Skeletal muscle tissue (tissue), 3 donors: ENCODE measurements at regions not wholly inside any gene's neighbourhood (a gene's known extent, or its start where the extent isn't known, plus 50 kb on each side); places are given as distances from the start of the nearest gene placed in this dataset.
A peak's percentile ranks its signal among the peaks of the same experiment; 100 is the strongest.

Experiments used
- H3K27ac ChIP-seq: one replicate; pipeline ENCODE4 v1.7.0; 2013; ENCODE audit warnings: mild to moderate bottlenecking, low read depth, low read length, inconsistent platforms
- H3K27me3 ChIP-seq, 3 donors: one replicate each; pipeline ENCODE4 v1.7.0; 2013; ENCODE audit warnings: low read length in 3 of 3; ENCODE audit not compliant: control insufficient read depth in 3 of 3, insufficient read depth in 3 of 3
- H3K36me3 ChIP-seq, 3 donors: one replicate each; pipeline ENCODE4 v1.7.0; 2013; ENCODE audit warnings: low read length in 3 of 3; ENCODE audit not compliant: control insufficient read depth in 3 of 3, insufficient read depth in 3 of 3
- H3K4me1 ChIP-seq, 3 donors: one replicate each; pipeline ENCODE4 v1.7.0; 2013; ENCODE audit warnings: low read length in 3 of 3, mild to moderate bottlenecking in 3 of 3; ENCODE audit not compliant: control insufficient read depth in 3 of 3, insufficient read depth in 3 of 3
- H3K4me3 ChIP-seq, 3 donors: one replicate each; pipeline ENCODE4 v1.7.0; 2013; ENCODE audit warnings: low read length in 3 of 3
- H3K9ac ChIP-seq, 3 donors: one replicate each; pipeline ENCODE4 v1.7.0; 2013; ENCODE audit warnings: low read length in 3 of 3, mild to moderate bottlenecking in 3 of 3, moderate library complexity in 2 of 3, low read depth in 1 of 3
- H3K9me3 ChIP-seq, 3 donors: one replicate each; pipeline ENCODE4 v1.7.0; 2013; ENCODE audit warnings: low read length in 3 of 3; ENCODE audit not compliant: control insufficient read depth in 3 of 3
- donor health status: Osteomylitis.

DNA sequence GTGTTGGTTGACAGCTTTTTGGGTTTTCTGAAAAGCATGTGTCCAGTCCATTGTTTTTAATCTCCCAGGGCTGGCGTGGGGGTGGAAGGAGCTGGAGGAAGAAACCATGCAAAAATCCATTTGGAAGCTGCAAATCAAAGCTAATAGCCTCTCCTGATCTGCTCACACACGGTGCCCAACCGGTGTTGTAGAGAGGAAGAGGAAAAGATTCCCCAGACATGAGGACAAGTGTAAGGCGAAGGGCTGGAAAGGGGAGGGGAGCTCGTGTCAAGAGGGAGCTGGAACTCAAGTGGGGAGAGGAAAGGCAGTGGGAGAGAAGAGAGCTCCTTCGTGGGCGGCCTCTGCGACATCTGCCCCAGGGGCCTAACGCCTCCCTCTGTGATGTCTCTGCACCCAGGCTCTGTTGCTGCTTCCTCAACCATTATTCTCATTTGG, 112.3 kb upstream of the IRF2BP2 start:
- peak overlapping the region in 2 of 3 donors; percentile 41 to 57 for H3K4me3 ChIP-seq
- H3K4me1 ChIP-seq, result peaks cover 90 to 93% (median 90%) of the 10 kb centered on the region in 3 donors
- H3K9me3 ChIP-seq, result no peaks in the 10 kb centered on the region
- no peaks in the 10 kb centered on the region for H3K27me3 ChIP-seq
- no peaks in the 10 kb centered on the region for H3K36me3 ChIP-seq
- H3K9ac ChIP-seq, result peak overlapping the region; percentile 47 to 87 (median 80)
- peak overlapping the region; percentile 97 for H3K27ac ChIP-seq

DNA sequence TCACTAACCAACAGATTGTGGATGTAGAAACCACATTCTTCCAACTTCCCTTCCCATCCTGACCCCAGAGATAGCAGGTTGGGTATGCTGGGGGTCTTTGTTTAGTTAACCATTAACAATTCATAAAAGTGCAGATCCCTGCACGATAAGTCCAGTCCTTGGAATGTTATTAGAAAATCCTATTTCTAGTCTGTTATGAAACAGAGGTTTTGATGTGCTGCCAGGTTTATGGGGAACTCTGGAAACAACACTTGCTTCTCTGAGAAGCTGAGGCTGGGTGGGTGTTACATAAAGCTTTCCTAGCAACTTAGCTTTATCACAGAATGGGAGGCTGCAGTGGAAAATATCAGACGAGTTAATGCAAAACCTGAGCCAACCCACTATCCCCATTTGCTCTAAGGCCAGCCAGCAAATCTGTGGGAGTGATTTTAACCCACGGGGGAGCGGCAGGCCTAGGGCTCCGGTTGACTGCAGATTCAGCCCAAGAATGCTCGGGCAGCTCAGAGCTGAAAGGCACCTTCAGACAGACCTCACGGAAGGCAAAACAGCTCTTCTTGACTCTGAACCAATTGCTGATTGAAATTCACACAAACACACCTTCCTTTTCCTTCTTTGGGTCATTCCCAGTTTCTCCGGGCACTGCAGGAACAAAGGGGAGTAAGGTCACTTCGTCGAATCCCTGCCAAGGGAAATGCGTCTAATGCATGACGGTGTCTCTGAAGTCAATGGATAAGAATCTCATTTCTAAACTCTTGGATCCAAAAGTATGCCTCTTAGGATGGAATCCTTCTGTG, 111.7 kb upstream of the IRF2BP2 start:
- H3K4me1 ChIP-seq, result peaks cover 88 to 94% (median 91%) of the 10 kb centered on the region in 3 donors
- H3K9ac ChIP-seq, result peak overlapping the region; percentile 47 to 87 (median 80)
- no peaks in the 10 kb centered on the region for H3K27me3 ChIP-seq
- peak overlapping the region in 2 of 3 donors; percentile 41 to 57 for H3K4me3 ChIP-seq
- H3K27ac ChIP-seq, result peak overlapping the region; percentile 97
- H3K9me3 ChIP-seq, result no peaks in the 10 kb centered on the region
- no peaks in the 10 kb centered on the region for H3K36me3 ChIP-seq

DNA sequence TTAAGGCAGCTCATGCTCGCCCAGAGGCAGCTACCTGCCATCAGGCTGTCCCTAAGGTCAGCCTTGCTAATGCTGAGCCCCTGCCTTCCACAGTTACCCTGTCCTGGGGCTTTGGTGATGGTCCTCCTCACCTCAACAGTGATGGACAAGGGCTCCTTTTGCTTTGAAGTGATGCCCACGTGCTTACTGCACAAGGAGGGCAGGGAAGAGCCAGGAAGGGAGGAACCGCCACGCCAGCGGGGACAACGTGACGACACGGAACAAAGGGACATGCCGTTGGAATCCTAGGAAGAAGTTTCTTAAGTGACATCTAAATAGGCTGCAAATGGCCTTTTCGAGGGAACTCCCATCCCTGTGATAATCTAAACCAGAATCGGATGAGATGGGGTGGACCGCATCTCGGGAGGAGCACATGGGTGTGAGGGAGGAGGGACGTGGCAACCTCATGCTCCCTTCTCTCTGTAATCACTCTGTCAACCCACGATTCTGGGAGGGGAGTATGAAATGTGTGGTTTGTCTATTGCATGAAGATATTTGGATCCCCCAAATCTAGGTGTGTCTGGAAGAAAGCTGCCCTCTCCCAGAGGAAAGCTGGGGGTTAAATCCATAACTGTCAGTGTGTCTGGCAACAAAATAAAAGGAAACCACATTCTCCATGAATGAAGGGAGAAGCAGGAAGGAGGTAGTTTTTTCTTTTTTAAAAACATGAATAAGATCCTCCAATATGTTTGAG, 110.9 kb upstream of the IRF2BP2 start:
- H3K9me3 ChIP-seq, result no peaks in the 10 kb centered on the region
- peak overlapping the region in 2 of 3 donors; percentile 5 to 8 for H3K4me3 ChIP-seq
- H3K27me3 ChIP-seq, result no peaks in the 10 kb centered on the region
- no peaks in the 10 kb centered on the region for H3K36me3 ChIP-seq
- peaks cover 87 to 94% (median 91%) of the 10 kb centered on the region in 3 donors for H3K4me1 ChIP-seq
- peak overlapping the region; percentile 97 for H3K27ac ChIP-seq
- H3K9ac ChIP-seq, result peak overlapping the region in 2 of 3 donors; percentile 80 to 87

DNA sequence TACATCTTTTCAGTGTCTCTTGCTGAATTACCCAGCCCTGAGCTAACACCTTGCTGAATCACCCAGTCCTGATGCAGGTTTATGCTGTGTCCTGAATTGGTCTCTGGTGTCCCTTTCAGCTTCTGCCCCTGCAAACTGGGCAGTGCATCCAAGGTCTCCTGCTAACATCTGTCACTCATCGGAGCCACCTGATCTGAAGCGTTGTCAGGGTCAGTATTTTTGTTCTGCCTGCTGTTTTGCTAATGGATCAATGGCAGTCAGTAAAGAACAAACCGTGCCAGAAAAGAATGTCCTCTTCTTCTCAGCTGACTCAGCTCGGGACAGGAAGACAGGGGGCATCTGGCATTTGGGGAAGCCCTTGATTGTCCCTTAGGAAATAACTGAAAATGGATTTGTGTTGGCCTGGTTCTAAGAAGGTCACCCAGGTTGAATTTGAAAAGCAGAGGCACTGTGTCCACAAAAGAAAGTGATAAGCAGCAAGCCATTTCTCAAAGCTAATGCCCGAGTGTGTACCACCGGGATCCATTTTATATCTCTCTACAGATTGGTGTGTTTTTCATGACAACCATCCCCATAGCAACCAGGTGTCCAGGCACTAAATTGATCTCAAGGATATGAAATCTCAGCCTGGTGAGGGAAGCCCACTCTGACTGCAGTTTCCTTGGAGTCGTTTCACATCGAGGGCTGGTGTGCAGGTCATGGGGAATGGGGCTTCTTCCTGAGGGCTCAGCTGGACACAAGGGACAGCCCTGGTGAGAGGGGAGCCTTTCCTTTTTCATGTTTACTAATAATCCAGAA, 109.7 kb upstream of the IRF2BP2 start:
- Histone ChIP-seq H3K36me3 (no peaks in the 10 kb centered on the region), H3K9ac (peak overlapping the region; percentile 0 to 40 (median 0)), H3K4me1 (peaks cover 81 to 86% (median 84%) of the 10 kb centered on the region in 3 donors), H3K27me3 (no peaks in the 10 kb centered on the region), H3K4me3 (peak overlapping the region in 1 of 3 donors; percentile 23), H3K9me3 (no peaks in the 10 kb centered on the region), H3K27ac (peak overlapping the region; percentile 97)

DNA sequence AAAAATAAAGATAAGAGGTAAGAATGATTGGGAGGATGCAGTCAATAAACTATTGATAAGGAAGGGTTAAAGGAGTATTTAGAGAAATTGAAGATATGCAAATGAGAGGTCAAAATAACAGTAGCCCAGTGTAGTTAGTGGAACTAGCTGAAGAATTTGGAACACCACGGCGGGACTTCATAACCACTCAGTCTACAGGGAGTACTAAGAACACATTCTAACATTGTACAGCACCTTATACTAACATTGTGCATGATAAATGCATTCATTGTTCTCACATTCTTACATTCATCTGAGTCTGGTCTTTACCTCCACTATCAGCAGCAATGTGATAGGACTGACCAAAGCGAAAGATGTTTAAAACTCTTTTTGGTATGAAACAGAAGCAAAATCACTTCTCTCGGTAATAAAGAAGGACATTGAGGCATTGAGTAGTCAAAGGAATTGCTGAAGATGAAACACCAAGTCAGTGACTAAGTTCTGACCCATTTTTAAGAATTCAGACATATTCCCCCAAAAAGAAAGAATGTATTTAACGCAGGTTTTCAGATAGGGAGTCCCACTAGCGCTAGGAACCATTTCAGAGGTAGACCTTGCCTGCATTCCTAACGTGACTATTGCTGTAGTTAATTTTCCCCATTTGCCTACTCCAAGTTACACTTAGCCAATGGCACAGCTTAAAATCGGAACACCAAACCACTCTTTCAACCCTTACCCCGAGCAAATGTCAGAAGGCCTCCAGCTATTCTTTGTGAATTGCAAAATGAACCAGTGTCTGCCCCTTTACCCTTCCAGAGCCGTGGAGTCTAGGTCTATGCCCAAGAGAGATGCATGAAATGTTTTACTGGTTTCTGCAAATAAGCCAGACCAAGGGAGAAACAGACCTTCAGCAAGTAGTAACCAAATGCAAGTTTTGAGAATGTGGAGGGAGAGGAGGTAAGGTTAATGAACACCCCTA, 108.8 kb upstream of the IRF2BP2 start:
- no peaks in the 10 kb centered on the region for H3K36me3 ChIP-seq
- peaks cover 77 to 82% (median 80%) of the 10 kb centered on the region in 3 donors for H3K4me1 ChIP-seq
- H3K9ac ChIP-seq, result peak overlapping the region in 2 of 3 donors; percentile 0 to 40
- no peaks in the 10 kb centered on the region for H3K27me3 ChIP-seq
- H3K27ac ChIP-seq, result peak overlapping the region; percentile 97
- no peak overlapping the region for H3K4me3 ChIP-seq
- no peaks in the 10 kb centered on the region for H3K9me3 ChIP-seq

DNA sequence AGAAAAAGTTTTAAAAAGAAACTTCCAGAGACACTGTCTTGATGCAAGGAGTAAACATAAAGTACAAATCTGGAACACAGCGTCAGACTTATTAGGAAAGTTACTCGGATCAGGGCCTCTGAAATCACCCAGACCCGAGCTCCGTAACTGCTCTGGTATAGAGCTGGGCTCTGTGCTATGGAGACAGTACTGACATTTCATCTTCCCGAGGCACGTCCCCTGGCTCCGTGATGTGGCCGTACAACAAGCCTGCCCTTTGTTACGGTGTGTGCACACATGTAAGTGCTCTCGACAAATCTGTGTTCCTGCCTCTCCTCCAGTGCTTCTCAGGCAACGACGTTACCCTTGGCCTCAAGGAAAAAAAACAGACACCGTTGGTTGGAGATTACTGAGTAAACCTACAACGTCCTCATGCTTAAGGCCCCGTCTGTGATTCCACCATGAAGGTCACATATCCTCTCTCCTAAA, 107.0 kb upstream of the IRF2BP2 start:
- H3K36me3 ChIP-seq, result no peaks in the 10 kb centered on the region
- peaks cover 63 to 71% (median 68%) of the 10 kb centered on the region in 3 donors for H3K4me1 ChIP-seq
- H3K27me3 ChIP-seq, result no peaks in the 10 kb centered on the region
- H3K27ac ChIP-seq, result peak overlapping the region; percentile 97
- H3K9ac ChIP-seq, result peak overlapping the region in 2 of 3 donors; percentile 11 to 34
- H3K4me3 ChIP-seq, result no peak overlapping the region
- no peaks in the 10 kb centered on the region for H3K9me3 ChIP-seq

DNA sequence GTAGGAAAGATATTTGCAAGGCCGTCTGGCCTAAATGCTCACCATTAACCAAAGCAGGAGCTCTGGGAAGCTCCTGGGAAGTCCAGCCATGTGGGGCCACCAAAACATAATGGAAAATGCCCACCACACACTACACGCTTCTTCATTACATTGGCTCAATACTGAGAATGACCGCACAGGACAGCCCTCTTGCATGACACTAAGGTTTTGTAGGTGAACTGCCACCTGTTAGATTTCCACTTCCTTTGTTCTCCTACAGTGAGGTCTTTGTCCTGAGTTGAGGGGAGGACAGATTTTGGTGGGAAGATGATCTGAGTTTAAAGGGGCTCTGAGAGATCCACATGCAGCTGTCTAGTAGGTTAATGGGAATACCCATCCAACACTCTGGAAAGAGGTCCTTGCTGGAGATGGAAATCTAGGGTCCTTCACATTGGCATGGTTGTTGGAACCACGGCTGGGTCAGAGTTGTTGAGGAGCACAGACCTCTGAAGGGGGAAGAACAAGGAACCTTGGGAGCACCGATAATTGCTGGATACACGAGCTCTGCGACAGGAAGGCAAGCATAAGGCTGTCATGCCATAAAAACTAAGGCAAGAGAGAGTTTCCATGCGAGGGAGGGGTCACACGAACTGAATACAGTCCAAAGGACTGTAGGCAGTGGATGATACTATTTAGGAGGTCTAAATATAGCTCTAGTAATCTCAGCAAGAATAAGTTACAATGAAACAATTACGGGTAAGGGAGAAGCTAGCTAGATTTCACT, 105.5 kb upstream of the IRF2BP2 start:
- peaks cover 48 to 56% (median 52%) of the 10 kb centered on the region in 3 donors for H3K4me1 ChIP-seq
- no peaks in the 10 kb centered on the region for H3K36me3 ChIP-seq
- H3K9ac ChIP-seq, result no peak overlapping the region
- H3K27me3 ChIP-seq, result no peaks in the 10 kb centered on the region
- H3K27ac ChIP-seq, result peak overlapping the region; percentile 52
- no peaks in the 10 kb centered on the region for H3K9me3 ChIP-seq
- H3K4me3 ChIP-seq, result no peak overlapping the region

DNA sequence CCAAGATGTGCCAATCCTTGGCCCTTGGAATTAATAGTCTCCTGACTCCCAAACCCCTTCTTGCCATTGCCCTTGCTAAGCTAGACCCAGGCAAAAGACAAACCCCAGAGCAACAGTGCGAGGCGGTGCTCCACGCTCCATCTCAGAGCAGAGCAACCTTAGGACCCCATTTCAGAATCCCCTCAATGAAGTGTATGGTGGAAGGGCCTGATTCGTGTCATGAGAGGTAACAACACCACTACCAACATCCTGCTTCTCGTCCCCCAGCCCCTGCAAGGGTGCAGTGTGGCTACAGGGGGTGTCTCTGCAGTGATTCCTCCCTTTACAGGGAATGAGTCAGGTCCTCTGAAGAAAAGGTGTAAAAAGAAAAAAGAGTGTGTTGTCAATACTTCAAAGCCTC, 103.9 kb upstream of the IRF2BP2 start:
- H3K4me1 ChIP-seq, result peaks cover 32 to 48% (median 46%) of the 10 kb centered on the region in 3 donors
- H3K27me3 ChIP-seq, result no peaks in the 10 kb centered on the region
- H3K9me3 ChIP-seq, result no peaks in the 10 kb centered on the region
- H3K36me3 ChIP-seq, result no peaks in the 10 kb centered on the region
- no peak overlapping the region for H3K9ac ChIP-seq
- H3K4me3 ChIP-seq, result no peak overlapping the region
- no peak overlapping the region for H3K27ac ChIP-seq
